Smooth muscle cell (in vitro differentiated cells): ENCODE measurements at regions not wholly inside any gene's neighbourhood (a gene's known extent, or its start where the extent isn't known, plus 50 kb on each side); places are given as distances from the start of the nearest gene placed in this dataset.
"Not testable (repeated sequence)": the region's sequence is repeated elsewhere in the genome, so short reads cannot be mapped to it uniquely, and the experiment has no call there.

Source experiments
- DNase-seq: peaks from one replicate; lab custom pipeline; 2025; ENCODE audit not compliant: unreplicated experiment; lab: John Stamatoyannopoulos, UW
- H2AFZ ChIP-seq: fragments of 200-600 bp; sonication (generic); 2 replicates; pipeline ENCODE4 v1.6.0; 2016; ENCODE audit warnings: antibody characterized with exemption, low read depth, mild to moderate bottlenecking
- H3F3A ChIP-seq: fragments of 200-600 bp; sonication (generic); 2 replicates; pipeline ENCODE4 v1.6.0; 2017; ENCODE audit warnings: antibody characterized with exemption, low read depth
- H3K27ac ChIP-seq: fragments of 200-600 bp; sonication (generic); 2 replicates; pipeline ENCODE4 v1.5.1; 2016; ENCODE audit warnings: low read depth, mild to moderate bottlenecking
- H3K27me3 ChIP-seq: fragments of 200-600 bp; sonication (generic); 2 replicates; pipeline ENCODE4 v1.6.1; 2016; ENCODE audit warnings: low read depth, mild to moderate bottlenecking
- H3K36me3 ChIP-seq: fragments of 200-600 bp; sonication (generic); 2 replicates; pipeline ENCODE4 v1.5.1; 2016; ENCODE audit warnings: low read depth
- H3K4me1 ChIP-seq: fragments of 200-600 bp; sonication (generic); 2 replicates; pipeline ENCODE4 v1.5.1; 2016; ENCODE audit warnings: low read depth
- H3K4me2 ChIP-seq: fragments of 200-600 bp; sonication (generic); 2 replicates; pipeline ENCODE4 v1.6.0; 2016; ENCODE audit warnings: mild to moderate bottlenecking
- H3K4me3 ChIP-seq: fragments of 200-600 bp; sonication (generic); 2 replicates; pipeline ENCODE4 v1.5.1; 2016; ENCODE audit warnings: mild to moderate bottlenecking
- H3K79me2 ChIP-seq: fragments of 200-600 bp; sonication (generic); 2 replicates; pipeline ENCODE4 v1.6.0; 2016; ENCODE audit warnings: low read depth, mild to moderate bottlenecking
- H3K9ac ChIP-seq: fragments of 200-600 bp; sonication (generic); 2 replicates; pipeline ENCODE4 v1.6.0; 2016; ENCODE audit warnings: low read depth
- H3K9me3 ChIP-seq: fragments of 200-600 bp; sonication (generic); replicated peaks from 2 replicates; pipeline ENCODE4 v1.5.1; 2016; ENCODE audit warnings: low read depth
- H4K20me1 ChIP-seq: fragments of 200-600 bp; sonication (generic); 2 replicates; pipeline ENCODE4 v1.6.0; 2016; ENCODE audit warnings: low read depth
- WGBS: methylation state at CpG from one replicate; pipeline ENCODE4 v1.1.7; 2016; ENCODE audit warnings: low lambda C conversion rate; 5-methylcytosine and 5-hydroxymethylcytosine counted together
- TF ChIP-seq, protein P1 (sequence below): fragments of 200-600 bp; sonication (generic); IDR thresholded peaks from 2 replicates; pipeline ENCODE4 v1.5.1; 2017; ENCODE audit warnings: borderline replicate concordance, mild to moderate bottlenecking, antibody characterized with exemption; ENCODE audit not compliant: insufficient read depth, poor library complexity, severe bottlenecking

DNA sequence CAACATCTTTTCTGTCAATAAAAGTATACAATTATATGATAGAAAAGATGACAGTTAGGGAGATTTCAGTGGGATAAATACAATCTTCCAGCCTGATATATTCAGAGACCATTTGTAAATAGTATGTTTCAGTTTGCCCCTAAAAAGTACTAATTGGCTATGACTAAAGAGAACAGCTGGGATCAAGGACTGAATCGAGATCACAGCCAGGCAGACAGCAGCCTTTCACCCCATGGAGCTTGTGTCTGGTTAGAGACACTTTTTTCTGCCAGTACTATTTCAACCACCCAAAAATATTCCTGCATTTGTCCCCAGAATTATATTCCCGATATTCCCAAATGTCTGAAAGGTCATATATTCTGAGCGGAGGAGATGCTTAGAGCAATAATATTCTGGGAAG is 577.3 kb upstream of the TLE4 start:
- DNase-seq, result no peak
- Histone ChIP-seq H3K9ac (no peak overlapping the region), H3K9me3 (no peaks in the 10 kb centered on the region), H3K4me3 (no peak overlapping the region), H4K20me1 (no peaks in the 10 kb centered on the region), H3K79me2 (no peaks in the 10 kb centered on the region), H3F3A (no peaks in the 10 kb centered on the region), H3K4me1 (no peaks in the 10 kb centered on the region), H2AFZ (no peak overlapping the region), H3K36me3 (no peaks in the 10 kb centered on the region), H3K27me3 (no peaks in the 10 kb centered on the region), H3K27ac (no peak overlapping the region), H3K4me2 (no peak overlapping the region)
- TF ChIP-seq, protein P1, sequence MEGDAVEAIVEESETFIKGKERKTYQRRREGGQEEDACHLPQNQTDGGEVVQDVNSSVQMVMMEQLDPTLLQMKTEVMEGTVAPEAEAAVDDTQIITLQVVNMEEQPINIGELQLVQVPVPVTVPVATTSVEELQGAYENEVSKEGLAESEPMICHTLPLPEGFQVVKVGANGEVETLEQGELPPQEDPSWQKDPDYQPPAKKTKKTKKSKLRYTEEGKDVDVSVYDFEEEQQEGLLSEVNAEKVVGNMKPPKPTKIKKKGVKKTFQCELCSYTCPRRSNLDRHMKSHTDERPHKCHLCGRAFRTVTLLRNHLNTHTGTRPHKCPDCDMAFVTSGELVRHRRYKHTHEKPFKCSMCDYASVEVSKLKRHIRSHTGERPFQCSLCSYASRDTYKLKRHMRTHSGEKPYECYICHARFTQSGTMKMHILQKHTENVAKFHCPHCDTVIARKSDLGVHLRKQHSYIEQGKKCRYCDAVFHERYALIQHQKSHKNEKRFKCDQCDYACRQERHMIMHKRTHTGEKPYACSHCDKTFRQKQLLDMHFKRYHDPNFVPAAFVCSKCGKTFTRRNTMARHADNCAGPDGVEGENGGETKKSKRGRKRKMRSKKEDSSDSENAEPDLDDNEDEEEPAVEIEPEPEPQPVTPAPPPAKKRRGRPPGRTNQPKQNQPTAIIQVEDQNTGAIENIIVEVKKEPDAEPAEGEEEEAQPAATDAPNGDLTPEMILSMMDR, result no peak
- WGBS, result 89% methylated on average over 3 of the region's 3 CpGs

DNA sequence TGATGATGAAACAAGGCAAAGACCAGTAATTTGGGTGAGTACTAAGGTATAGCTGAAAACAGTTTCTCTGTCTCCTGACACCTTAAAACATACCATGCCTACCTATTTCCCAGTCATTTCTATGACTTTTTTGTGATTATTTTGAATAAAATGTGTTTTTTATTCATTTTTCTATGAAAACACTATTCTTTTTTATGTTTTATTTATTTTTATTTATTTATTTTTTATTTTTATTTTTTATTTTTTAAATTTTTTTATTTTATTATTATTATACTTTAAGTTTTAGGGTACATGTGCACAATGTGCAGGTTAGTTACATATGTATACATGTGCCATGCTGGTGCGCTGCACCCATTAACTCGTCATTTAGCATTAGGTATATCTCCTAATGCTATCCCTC is 576.8 kb upstream of the TLE4 start:
- H3K36me3 ChIP-seq, H3K4me3 ChIP-seq, H3K4me1 ChIP-seq, H4K20me1 ChIP-seq, H3F3A ChIP-seq, H3K9me3 ChIP-seq, H2AFZ ChIP-seq, H3K27ac ChIP-seq, H3K27me3 ChIP-seq, DNase-seq, H3K79me2 ChIP-seq, H3K9ac ChIP-seq, H3K4me2 ChIP-seq: not testable (repeated sequence)
- 94% methylated on average over 2 of the region's 2 CpGs for WGBS

DNA sequence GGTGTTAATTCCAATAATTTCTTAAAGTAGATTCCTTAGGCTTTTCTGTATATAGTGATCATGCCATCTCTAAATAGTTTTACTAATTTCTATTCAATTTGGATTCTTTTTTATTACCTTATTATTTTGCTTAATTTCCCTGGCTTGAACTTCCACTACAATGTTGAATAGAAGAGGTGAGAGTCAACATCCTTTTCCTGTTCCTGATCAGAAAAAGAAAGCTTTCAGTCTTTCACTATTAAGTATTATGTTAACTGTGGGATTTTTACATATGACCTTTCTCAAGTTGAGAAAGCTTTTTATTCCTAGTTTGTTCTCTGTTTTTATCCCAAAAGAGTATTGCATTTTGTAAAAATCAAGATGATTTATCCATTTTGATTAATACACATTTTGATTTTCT is 574.5 kb upstream of the TLE4 start:
- TF ChIP-seq, protein P1, result no peak
- H3K36me3 ChIP-seq, result no peaks in the 10 kb centered on the region
- no peaks in the 10 kb centered on the region for H4K20me1 ChIP-seq
- H3F3A ChIP-seq, result no peaks in the 10 kb centered on the region
- no peak overlapping the region for H3K4me2 ChIP-seq
- no peaks in the 10 kb centered on the region for H3K27me3 ChIP-seq
- no peaks in the 10 kb centered on the region for H3K79me2 ChIP-seq
- DNase-seq, result no peak
- H2AFZ ChIP-seq, result no peak overlapping the region
- H3K4me1 ChIP-seq, result no peaks in the 10 kb centered on the region
- no peak overlapping the region for H3K4me3 ChIP-seq
- no peak overlapping the region for H3K9ac ChIP-seq
- H3K27ac ChIP-seq, result no peak overlapping the region
- no peaks in the 10 kb centered on the region for H3K9me3 ChIP-seq

DNA sequence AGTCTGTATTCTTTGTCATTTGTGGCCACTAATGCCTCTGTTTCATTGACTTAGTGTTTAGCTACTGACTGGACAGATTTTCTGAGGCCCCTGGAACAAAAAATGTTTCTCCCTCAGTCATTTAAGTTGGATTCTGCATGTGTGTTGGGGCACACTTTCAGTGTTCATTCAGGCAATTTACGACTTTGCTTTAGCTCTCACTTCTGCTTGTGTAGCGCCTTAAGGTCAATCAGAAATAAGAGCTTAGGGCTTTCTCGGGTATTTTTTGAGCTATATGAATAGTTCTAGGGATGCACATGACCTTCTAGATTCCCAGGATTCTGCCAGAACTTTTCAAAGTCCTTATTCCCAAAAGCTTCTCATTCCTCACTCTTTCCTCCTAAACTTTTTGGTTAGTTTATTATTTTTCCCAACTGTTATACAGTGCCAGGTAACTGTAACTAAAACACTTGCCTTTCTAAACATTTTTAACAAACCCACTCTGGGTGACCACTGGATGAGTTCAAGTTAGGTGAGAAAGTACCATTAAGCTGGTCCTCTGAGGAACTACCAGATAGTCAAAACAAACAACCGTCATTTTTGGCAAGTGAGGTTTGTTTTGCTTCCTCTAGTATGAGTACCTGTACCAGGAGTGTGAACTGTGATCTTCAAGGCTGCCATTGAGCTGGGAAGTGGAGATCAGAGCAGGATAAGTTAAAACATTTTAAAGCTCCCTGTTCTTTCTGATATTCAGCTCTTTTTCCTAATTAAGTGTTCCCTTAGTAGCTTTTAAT is 571.3 kb upstream of the TLE4 start:
- 89% methylated on average over 4 of the region's 4 CpGs for WGBS
- Histone ChIP-seq H3K9me3 (no peaks in the 10 kb centered on the region), H3K27ac (no peak overlapping the region), H3K36me3 (no peaks in the 10 kb centered on the region), H3K4me2 (no peak overlapping the region), H3K27me3 (no peaks in the 10 kb centered on the region), H4K20me1 (no peaks in the 10 kb centered on the region), H3K4me1 (no peaks in the 10 kb centered on the region), H2AFZ (no peak overlapping the region), H3K79me2 (no peaks in the 10 kb centered on the region), H3K4me3 (no peak overlapping the region), H3K9ac (no peak overlapping the region), H3F3A (no peaks in the 10 kb centered on the region)
- no peak for DNase-seq
- TF ChIP-seq, protein P1, result no peak
